HEK293 (cell line): ENCODE measurements at regions not wholly inside any gene's neighbourhood (a gene's known extent, or its start where the extent isn't known, plus 50 kb on each side); places are given as distances from the start of the nearest gene placed in this dataset.
"Not testable (repeated sequence)": the region's sequence is repeated elsewhere in the genome, so short reads cannot be mapped to it uniquely, and the experiment has no call there.

Source experiments
- CTCF ChIA-PET: fragments of 350-600 bp; formaldehyde crosslinking; extraction: SDS; loops from one replicate; lab custom pipeline; 2021; ENCODE audit warnings: antibody characterized with exemption; lab: Yijun Ruan, JAX
- POLR2A ChIA-PET: fragments of 300-600 bp; formaldehyde crosslinking; extraction: SDS; loops from one replicate; lab custom pipeline; 2020; ENCODE audit warnings: antibody characterized with exemption, inconsistent platforms; lab: Yijun Ruan, JAX
- H3K27ac ChIP-seq: fragments of 200-500 bp; sonication (Bioruptor generic); 2 replicates; pipeline ENCODE4 v1.5.1; 2014; ENCODE audit warnings: low read depth, low read length, control low read depth, inconsistent platforms; ENCODE audit errors: extremely low read depth
- H3K36me3 ChIP-seq, 2 experiments: fragments of 200-500 bp in 1 of 2; sonication (Bioruptor generic) in 1 of 2; 1 replicate in 1 of 2; 2 replicates in 1 of 2; pipeline ENCODE4 v1.5.1; 2014 to 2017; ENCODE audit warnings: inconsistent platforms in 2 of 2, low read length in 2 of 2; ENCODE audit not compliant: control insufficient read depth in 2 of 2, insufficient read depth in 1 of 2
- H3K4me1 ChIP-seq: fragments of 200-500 bp; sonication (Bioruptor generic); 2 replicates; pipeline ENCODE4 v1.5.1; 2014; ENCODE audit warnings: mild to moderate bottlenecking, low read length, inconsistent platforms; ENCODE audit not compliant: control insufficient read depth, insufficient read depth
- H3K4me3 ChIP-seq: 2 replicates; pipeline ENCODE4 v1.5.1; 2011; ENCODE audit warnings: low read depth, mild to moderate bottlenecking, control low read depth, low read length, moderate library complexity
- H3K9me3 ChIP-seq: fragments of 200-500 bp; sonication (Bioruptor generic); 2 replicates; pipeline ENCODE4 v1.5.1; 2014; ENCODE audit warnings: low read depth, low read length, inconsistent platforms; ENCODE audit not compliant: control insufficient read depth, insufficient read depth
- BCL11B ChIP-seq: fragments of 450-650 bp; formaldehyde crosslinking; IDR thresholded peaks from 2 replicates; pipeline ENCODE4 v1.5.1; 2016; ENCODE audit warnings: low read depth, missing biosample characterization, missing genetic modification characterization
- GLI4 ChIP-seq: fragments of 450-650 bp; formaldehyde crosslinking; IDR thresholded peaks from 2 replicates; pipeline ENCODE4 v1.5.1; 2016; ENCODE audit warnings: missing biosample characterization, missing genetic modification characterization
- MZF1 ChIP-seq: fragments of 450-650 bp; formaldehyde crosslinking; IDR thresholded peaks from 2 replicates; pipeline ENCODE4 v1.5.1; 2017; ENCODE audit warnings: missing biosample characterization, missing genetic modification characterization, borderline replicate concordance
- YY1 ChIP-seq: fragments of 450-650 bp; formaldehyde crosslinking; IDR thresholded peaks from 2 replicates; pipeline ENCODE4 v1.5.1; 2018; ENCODE audit warnings: missing biosample characterization, missing genetic modification characterization
- ZBTB7A ChIP-seq: fragments of 450-650 bp; formaldehyde crosslinking; IDR thresholded peaks from 2 replicates; pipeline ENCODE4 v1.5.1; 2016; ENCODE audit warnings: low read depth, missing biosample characterization, missing genetic modification characterization
- ZNF133 ChIP-seq: fragments of 450-650 bp; formaldehyde crosslinking; IDR thresholded peaks from 2 replicates; pipeline ENCODE4 v1.5.1; 2016; ENCODE audit warnings: missing biosample characterization, missing genetic modification characterization
- ZNF202 ChIP-seq: fragments of 450-650 bp; formaldehyde crosslinking; IDR thresholded peaks from 2 replicates; pipeline ENCODE4 v1.5.1; 2016; ENCODE audit warnings: missing biosample characterization, missing genetic modification characterization, borderline replicate concordance
- ZNF426 ChIP-seq: fragments of 450-650 bp; formaldehyde crosslinking; IDR thresholded peaks from 2 replicates; pipeline ENCODE4 v1.5.1; 2017; ENCODE audit warnings: missing biosample characterization, missing genetic modification characterization, mild to moderate bottlenecking, inconsistent platforms, moderate library complexity
- ZNF768 ChIP-seq: fragments of 450-650 bp; formaldehyde crosslinking; IDR thresholded peaks from 2 replicates; pipeline ENCODE4 v1.5.1; 2018; ENCODE audit warnings: missing biosample characterization, mild to moderate bottlenecking, missing genetic modification characterization
- ZNF837 ChIP-seq: fragments of 450-650 bp; formaldehyde crosslinking; IDR thresholded peaks from 2 replicates; pipeline ENCODE4 v1.5.1; 2016; ENCODE audit warnings: missing biosample characterization, missing genetic modification characterization
- ZSCAN23 ChIP-seq: fragments of 450-650 bp; formaldehyde crosslinking; IDR thresholded peaks from 2 replicates; pipeline ENCODE4 v1.5.1; 2016; ENCODE audit warnings: missing biosample characterization, missing genetic modification characterization
- TF ChIP-seq, protein P1 (sequence below): IDR thresholded peaks from 2 replicates; pipeline ENCODE4 v1.6.1; 2011; ENCODE audit warnings: mild to moderate bottlenecking, low read depth, low read length, borderline replicate concordance
- TF ChIP-seq, protein P2 (sequence below): fragments of 450-650 bp; IDR thresholded peaks from 2 replicates; pipeline ENCODE4 v1.5.1; 2018; ENCODE audit warnings: missing biosample characterization, missing genetic modification characterization
- TF ChIP-seq, protein P3 (sequence below): fragments of 450-650 bp; formaldehyde crosslinking; IDR thresholded peaks from 2 replicates; pipeline ENCODE4 v1.5.1; 2016; ENCODE audit warnings: missing biosample characterization, missing genetic modification characterization
- TF ChIP-seq, protein P4 (sequence below): fragments of 450-650 bp; formaldehyde crosslinking; IDR thresholded peaks from 2 replicates; pipeline ENCODE4 v1.5.1; 2016; ENCODE audit warnings: missing biosample characterization, missing genetic modification characterization
- TF ChIP-seq, protein P5 (sequence below): fragments of 450-650 bp; formaldehyde crosslinking; IDR thresholded peaks from 2 replicates; pipeline ENCODE4 v1.5.1; 2017; ENCODE audit warnings: missing biosample characterization, missing genetic modification characterization
- TF ChIP-seq, protein P6 (sequence below): fragments of 450-650 bp; formaldehyde crosslinking; IDR thresholded peaks from 2 replicates; pipeline ENCODE4 v1.5.1; 2017; ENCODE audit warnings: missing biosample characterization, missing genetic modification characterization
- TF ChIP-seq, protein P7 (sequence below): fragments of 450-650 bp; formaldehyde crosslinking; IDR thresholded peaks from 2 replicates; pipeline ENCODE4 v1.5.1; 2016; ENCODE audit warnings: missing biosample characterization, missing genetic modification characterization, low read depth

DNA sequence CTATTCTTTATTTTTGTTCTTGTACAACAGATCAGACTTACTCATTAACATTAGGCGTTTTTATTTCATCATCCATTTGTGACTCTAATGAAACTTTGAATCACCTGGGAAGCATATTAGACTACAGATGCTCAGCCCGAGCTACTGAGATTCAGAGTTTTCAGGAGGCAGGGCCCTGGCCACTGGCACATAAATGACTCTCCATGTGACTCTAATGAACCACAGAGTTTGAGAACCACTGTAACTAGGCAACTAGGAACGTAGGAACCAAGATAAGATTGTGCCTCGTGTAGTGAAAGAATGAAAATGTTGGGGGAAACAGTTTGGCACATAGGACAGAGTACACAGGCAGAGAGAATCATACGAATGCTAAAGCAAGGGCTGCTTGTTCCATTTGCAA is 405.9 kb upstream of the BTBD3 start (continued):
- TF ChIP-seq ZNF768 (tag by site-specific recombination) (no peak), ZNF426 (tag by site-specific recombination) (no peak)
- TF ChIP-seq, protein P1, sequence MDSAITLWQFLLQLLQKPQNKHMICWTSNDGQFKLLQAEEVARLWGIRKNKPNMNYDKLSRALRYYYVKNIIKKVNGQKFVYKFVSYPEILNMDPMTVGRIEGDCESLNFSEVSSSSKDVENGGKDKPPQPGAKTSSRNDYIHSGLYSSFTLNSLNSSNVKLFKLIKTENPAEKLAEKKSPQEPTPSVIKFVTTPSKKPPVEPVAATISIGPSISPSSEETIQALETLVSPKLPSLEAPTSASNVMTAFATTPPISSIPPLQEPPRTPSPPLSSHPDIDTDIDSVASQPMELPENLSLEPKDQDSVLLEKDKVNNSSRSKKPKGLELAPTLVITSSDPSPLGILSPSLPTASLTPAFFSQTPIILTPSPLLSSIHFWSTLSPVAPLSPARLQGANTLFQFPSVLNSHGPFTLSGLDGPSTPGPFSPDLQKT = no peak

DNA sequence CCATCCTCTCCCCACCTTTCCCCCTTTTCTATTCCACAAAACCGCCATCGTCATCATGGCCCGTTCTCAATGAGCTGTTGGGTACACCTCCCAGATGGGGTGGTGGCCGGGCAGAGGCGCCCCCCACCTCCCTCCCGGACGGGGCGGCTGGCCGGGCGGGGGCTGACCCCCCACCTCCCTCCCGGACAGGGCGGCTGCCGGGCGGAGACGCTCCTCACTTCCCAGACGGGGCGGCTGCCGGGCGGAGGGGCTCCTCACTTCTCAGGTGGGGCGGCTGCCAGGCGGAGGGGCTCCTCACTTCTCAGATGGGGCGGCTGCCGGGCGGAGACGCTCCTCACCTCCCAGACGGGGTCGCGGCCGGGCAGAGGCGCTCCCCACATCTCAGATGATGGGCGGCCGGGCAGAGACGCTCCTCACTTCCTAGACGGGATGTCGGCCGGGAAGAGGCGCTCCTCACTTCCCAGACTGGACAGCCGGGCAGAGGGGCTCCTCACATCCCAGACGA is 404.4 kb upstream of the BTBD3 start:
- H3K4me1 ChIP-seq, POLR2A ChIA-PET, H3K4me3 ChIP-seq, H3K36me3 ChIP-seq, CTCF ChIA-PET, H3K27ac ChIP-seq, H3K9me3 ChIP-seq: not testable (repeated sequence)

DNA sequence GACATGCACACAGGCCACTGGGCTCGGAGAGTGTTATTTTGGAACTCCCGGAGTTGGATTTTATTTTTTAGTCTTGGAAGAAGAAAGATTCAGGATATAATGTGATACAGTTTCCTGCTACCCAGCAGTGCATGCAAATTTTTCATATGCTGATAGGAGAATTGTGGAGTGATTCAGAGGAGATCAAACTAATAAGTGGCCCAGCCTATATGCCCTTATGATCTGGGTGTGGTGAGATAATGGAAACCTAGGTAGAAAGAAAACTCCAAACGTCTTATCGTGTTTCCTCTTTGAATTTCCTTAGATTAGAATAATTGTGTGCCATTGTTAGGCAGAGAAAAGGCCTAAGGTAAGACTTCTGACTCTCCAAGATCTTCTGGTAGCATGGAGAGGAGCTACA is 401.2 kb upstream of the BTBD3 start:
- POLR2A ChIA-PET = no interaction called here
- TF ChIP-seq, protein P2, sequence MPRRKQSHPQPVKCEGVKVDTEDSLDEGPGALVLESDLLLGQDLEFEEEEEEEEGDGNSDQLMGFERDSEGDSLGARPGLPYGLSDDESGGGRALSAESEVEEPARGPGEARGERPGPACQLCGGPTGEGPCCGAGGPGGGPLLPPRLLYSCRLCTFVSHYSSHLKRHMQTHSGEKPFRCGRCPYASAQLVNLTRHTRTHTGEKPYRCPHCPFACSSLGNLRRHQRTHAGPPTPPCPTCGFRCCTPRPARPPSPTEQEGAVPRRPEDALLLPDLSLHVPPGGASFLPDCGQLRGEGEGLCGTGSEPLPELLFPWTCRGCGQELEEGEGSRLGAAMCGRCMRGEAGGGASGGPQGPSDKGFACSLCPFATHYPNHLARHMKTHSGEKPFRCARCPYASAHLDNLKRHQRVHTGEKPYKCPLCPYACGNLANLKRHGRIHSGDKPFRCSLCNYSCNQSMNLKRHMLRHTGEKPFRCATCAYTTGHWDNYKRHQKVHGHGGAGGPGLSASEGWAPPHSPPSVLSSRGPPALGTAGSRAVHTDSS (tag by site-specific recombination) = no peak
- TF ChIP-seq MZF1 (tag by site-specific recombination) = no peak
- TF ChIP-seq, protein P3, sequence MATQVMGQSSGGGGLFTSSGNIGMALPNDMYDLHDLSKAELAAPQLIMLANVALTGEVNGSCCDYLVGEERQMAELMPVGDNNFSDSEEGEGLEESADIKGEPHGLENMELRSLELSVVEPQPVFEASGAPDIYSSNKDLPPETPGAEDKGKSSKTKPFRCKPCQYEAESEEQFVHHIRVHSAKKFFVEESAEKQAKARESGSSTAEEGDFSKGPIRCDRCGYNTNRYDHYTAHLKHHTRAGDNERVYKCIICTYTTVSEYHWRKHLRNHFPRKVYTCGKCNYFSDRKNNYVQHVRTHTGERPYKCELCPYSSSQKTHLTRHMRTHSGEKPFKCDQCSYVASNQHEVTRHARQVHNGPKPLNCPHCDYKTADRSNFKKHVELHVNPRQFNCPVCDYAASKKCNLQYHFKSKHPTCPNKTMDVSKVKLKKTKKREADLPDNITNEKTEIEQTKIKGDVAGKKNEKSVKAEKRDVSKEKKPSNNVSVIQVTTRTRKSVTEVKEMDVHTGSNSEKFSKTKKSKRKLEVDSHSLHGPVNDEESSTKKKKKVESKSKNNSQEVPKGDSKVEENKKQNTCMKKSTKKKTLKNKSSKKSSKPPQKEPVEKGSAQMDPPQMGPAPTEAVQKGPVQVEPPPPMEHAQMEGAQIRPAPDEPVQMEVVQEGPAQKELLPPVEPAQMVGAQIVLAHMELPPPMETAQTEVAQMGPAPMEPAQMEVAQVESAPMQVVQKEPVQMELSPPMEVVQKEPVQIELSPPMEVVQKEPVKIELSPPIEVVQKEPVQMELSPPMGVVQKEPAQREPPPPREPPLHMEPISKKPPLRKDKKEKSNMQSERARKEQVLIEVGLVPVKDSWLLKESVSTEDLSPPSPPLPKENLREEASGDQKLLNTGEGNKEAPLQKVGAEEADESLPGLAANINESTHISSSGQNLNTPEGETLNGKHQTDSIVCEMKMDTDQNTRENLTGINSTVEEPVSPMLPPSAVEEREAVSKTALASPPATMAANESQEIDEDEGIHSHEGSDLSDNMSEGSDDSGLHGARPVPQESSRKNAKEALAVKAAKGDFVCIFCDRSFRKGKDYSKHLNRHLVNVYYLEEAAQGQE (tag by site-specific recombination) = no peak
- no peak for TF ChIP-seq ZBTB7A (tag by site-specific recombination)
- no peak for TF ChIP-seq YY1 (tag by site-specific recombination)
- TF ChIP-seq, protein P4, sequence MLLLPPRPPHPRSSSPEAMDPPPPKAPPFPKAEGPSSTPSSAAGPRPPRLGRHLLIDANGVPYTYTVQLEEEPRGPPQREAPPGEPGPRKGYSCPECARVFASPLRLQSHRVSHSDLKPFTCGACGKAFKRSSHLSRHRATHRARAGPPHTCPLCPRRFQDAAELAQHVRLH = no peak
- TF ChIP-seq, protein P5, sequence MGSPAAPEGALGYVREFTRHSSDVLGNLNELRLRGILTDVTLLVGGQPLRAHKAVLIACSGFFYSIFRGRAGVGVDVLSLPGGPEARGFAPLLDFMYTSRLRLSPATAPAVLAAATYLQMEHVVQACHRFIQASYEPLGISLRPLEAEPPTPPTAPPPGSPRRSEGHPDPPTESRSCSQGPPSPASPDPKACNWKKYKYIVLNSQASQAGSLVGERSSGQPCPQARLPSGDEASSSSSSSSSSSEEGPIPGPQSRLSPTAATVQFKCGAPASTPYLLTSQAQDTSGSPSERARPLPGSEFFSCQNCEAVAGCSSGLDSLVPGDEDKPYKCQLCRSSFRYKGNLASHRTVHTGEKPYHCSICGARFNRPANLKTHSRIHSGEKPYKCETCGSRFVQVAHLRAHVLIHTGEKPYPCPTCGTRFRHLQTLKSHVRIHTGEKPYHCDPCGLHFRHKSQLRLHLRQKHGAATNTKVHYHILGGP (tag by site-specific recombination) = no peak
- no peak for TF ChIP-seq GLI4 (tag by site-specific recombination)
- TF ChIP-seq ZSCAN23 (tag by site-specific recombination) = no peak
- no peak for TF ChIP-seq ZNF202
- TF ChIP-seq, protein P6, sequence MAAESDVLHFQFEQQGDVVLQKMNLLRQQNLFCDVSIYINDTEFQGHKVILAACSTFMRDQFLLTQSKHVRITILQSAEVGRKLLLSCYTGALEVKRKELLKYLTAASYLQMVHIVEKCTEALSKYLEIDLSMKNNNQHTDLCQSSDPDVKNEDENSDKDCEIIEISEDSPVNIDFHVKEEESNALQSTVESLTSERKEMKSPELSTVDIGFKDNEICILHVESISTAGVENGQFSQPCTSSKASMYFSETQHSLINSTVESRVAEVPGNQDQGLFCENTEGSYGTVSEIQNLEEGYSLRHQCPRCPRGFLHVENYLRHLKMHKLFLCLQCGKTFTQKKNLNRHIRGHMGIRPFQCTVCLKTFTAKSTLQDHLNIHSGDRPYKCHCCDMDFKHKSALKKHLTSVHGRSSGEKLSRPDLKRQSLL (tag by site-specific recombination) = no peak
- TF ChIP-seq BCL11B (tag by site-specific recombination) = no peak
- TF ChIP-seq, protein P7, sequence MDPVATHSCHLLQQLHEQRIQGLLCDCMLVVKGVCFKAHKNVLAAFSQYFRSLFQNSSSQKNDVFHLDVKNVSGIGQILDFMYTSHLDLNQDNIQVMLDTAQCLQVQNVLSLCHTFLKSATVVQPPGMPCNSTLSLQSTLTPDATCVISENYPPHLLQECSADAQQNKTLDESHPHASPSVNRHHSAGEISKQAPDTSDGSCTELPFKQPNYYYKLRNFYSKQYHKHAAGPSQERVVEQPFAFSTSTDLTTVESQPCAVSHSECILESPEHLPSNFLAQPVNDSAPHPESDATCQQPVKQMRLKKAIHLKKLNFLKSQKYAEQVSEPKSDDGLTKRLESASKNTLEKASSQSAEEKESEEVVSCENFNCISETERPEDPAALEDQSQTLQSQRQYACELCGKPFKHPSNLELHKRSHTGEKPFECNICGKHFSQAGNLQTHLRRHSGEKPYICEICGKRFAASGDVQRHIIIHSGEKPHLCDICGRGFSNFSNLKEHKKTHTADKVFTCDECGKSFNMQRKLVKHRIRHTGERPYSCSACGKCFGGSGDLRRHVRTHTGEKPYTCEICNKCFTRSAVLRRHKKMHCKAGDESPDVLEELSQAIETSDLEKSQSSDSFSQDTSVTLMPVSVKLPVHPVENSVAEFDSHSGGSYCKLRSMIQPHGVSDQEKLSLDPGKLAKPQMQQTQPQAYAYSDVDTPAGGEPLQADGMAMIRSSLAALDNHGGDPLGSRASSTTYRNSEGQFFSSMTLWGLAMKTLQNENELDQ (tag by site-specific recombination) = no peak
- TF ChIP-seq ZNF133 (tag by site-specific recombination) = no peak
- no peak for TF ChIP-seq ZNF837 (tag by site-specific recombination)
- TF ChIP-seq, all 188 proteins: peak for 0
- Histone ChIP-seq H3K36me3 (no peaks in the 10 kb centered on the region), H3K27ac (no peak overlapping the region), H3K9me3 (no peaks in the 10 kb centered on the region), H3K4me3 (no peak overlapping the region), H3K4me1 (no peaks in the 10 kb centered on the region)
- CTCF ChIA-PET = no interaction called here
